ENCODE measurements at regions not wholly inside any gene's neighbourhood (a gene's known extent, or its start where the extent isn't known, plus 50 kb on each side); places are given as distances from the start of the nearest gene placed in this dataset.

GRCh38 chrX:7582191-7582590 is 260.8 kb upstream of the VCX start:
- 100% methylated on average over 2 of the region's 4 CpGs for WGBS

DNA sequence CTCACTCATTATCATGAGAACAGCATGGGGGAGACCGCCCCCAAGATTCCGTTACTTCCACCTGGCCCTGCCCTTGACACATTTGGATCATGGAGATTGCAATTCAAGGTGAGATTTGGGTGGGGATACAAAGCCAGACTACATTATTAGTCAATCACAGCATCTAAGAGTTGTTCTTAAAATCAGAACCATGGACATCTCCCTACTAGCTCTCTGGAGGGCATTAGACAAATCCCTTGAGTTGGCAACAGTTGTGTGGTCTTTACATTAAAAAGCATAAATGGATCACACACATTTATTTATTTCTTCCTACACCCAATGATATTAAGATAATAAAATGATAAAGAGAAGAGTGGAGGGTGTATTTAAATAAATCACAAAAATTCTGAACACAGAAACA is 262.8 kb upstream of the VCX start:
- Histone ChIP-seq H3K9me3 (ENCODE audit: insufficient read depth, low read depth, low read length) (no peaks in the 10 kb centered on the region), H3K27me3 (ENCODE audit: insufficient read depth, low read length) (no peaks in the 10 kb centered on the region), H3K36me3 (ENCODE audit: insufficient read depth, low read length) (no peaks in the 10 kb centered on the region), H3K4me1 (ENCODE audit: insufficient read depth, low read length) (no peaks in the 10 kb centered on the region), H3K9ac (ENCODE audit: low read depth, low read length) (no peak overlapping the region), H3K4me3 (ENCODE audit: low read length) (no peak overlapping the region), H3K27ac (ENCODE audit: low read depth, low read length) (no peak overlapping the region)
- no CpG with 5 or more reads among the region's 2 CpGs for WGBS

More at GRCh38 chrX:7582191-7582590, 260.8 kb upstream of the VCX start:
- Histone ChIP-seq H3K9ac (ENCODE audit: low read depth, low read length) (no peak overlapping the region), H3K4me3 (ENCODE audit: low read length) (no peak overlapping the region), H3K27me3 (ENCODE audit: insufficient read depth, low read length) (no peaks in the 10 kb centered on the region), H3K36me3 (ENCODE audit: insufficient read depth, low read length) (no peaks in the 10 kb centered on the region), H3K9me3 (ENCODE audit: insufficient read depth, low read depth, low read length) (no peaks in the 10 kb centered on the region), H3K27ac (ENCODE audit: low read depth, low read length) (no peak overlapping the region), H3K4me1 (ENCODE audit: insufficient read depth, low read length) (no peaks in the 10 kb centered on the region)

- H3K36me3 ChIP-seq (ENCODE audit: insufficient read depth, low read length): no peaks in the 10 kb centered on the region
- H3K27ac ChIP-seq (ENCODE audit: low read depth, low read length): no peak overlapping the region
- H3K9me3 ChIP-seq (ENCODE audit: insufficient read depth, low read depth, low read length): no peaks in the 10 kb centered on the region
- H3K27me3 ChIP-seq (ENCODE audit: insufficient read depth, low read length): no peaks in the 10 kb centered on the region
- H3K9ac ChIP-seq (ENCODE audit: low read depth, low read length): no peak overlapping the region
- no peak overlapping the region for H3K4me3 ChIP-seq (ENCODE audit: low read length)
- WGBS: 10% methylated on average over 2 of the region's 3 CpGs
- no peaks in the 10 kb centered on the region for H3K4me1 ChIP-seq (ENCODE audit: insufficient read depth, low read length)
These were observed 268.6 kb upstream of the VCX start for GRCh38 chrX:7574325-7574724.

DNA sequence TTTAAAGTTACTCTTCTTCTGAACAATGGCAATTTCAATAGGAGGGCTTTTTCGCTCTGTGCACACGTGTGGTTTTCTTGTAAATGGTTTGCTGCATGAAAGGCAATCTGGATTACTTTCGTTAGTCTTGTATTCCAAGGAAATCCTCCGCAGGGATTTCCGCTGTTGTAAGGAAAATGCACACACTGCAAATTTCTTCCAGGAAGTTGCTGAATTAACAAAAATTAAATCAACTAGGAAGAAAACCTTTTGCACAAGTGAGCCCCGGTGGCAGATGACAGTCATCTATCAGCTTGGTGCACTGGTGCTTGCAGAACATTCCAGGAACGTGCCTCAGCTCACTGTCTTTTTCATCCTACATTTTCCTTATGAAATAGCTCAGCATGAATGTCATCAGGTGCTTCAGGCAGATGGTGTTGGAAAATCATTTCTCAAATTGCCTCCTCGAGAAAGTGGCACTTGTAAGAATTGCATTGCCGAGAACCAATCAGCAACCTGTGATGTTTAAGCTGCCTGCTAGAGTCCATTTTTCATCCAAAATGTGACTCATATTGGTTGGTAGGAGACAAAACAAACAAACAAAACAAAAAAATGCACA is 272.4 kb upstream of the VCX start:
- no peak overlapping the region for H3K9ac ChIP-seq (ENCODE audit: low read depth, low read length)
- no peaks in the 10 kb centered on the region for H3K4me1 ChIP-seq (ENCODE audit: insufficient read depth, low read length)
- no peaks in the 10 kb centered on the region for H3K36me3 ChIP-seq (ENCODE audit: insufficient read depth, low read length)
- no peak overlapping the region for H3K27ac ChIP-seq (ENCODE audit: low read depth, low read length)
- no peaks in the 10 kb centered on the region for H3K9me3 ChIP-seq (ENCODE audit: insufficient read depth, low read depth, low read length)
- 93% methylated on average over 9 of the region's 9 CpGs for WGBS
- no peak overlapping the region for H3K4me3 ChIP-seq (ENCODE audit: low read length)
- no peaks in the 10 kb centered on the region for H3K27me3 ChIP-seq (ENCODE audit: insufficient read depth, low read length)

DNA sequence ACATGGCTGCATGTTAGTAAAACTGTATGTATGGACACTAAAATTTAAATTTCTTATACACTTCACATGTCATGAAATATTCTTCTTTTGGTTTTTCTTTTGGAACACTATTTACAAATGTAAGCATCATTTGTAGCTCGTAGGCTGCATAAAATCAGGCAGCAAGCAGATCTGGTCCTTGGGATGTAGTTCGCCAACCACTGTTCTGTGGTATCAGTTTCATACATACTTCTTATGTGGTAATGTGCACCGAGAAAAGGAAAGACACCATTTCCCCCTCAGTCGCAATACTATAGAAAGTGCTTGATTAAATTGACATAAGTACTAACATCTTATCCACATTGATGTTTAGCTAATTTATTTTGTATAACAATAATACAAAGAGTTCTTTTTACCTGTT is 274.4 kb upstream of the VCX start:
- H3K27ac ChIP-seq (ENCODE audit: low read depth, low read length): no peak overlapping the region
- H3K9ac ChIP-seq (ENCODE audit: low read depth, low read length): no peak overlapping the region
- H3K4me3 ChIP-seq (ENCODE audit: low read length): no peak overlapping the region
- 67% methylated on average over 1 of the region's 4 CpGs for WGBS
- no peaks in the 10 kb centered on the region for H3K27me3 ChIP-seq (ENCODE audit: insufficient read depth, low read length)
- H3K9me3 ChIP-seq (ENCODE audit: insufficient read depth, low read depth, low read length): no peaks in the 10 kb centered on the region
- no peaks in the 10 kb centered on the region for H3K4me1 ChIP-seq (ENCODE audit: insufficient read depth, low read length)
- no peaks in the 10 kb centered on the region for H3K36me3 ChIP-seq (ENCODE audit: insufficient read depth, low read length)

GRCh38 chrX:7568130-7568529 is 274.8 kb upstream of the VCX start:
- WGBS: 89% methylated on average over 2 of the region's 3 CpGs
- H3K36me3 ChIP-seq (ENCODE audit: insufficient read depth, low read length): no peaks in the 10 kb centered on the region
- no peak overlapping the region for H3K9ac ChIP-seq (ENCODE audit: low read depth, low read length)
- no peak overlapping the region for H3K4me3 ChIP-seq (ENCODE audit: low read length)
- no peaks in the 10 kb centered on the region for H3K9me3 ChIP-seq (ENCODE audit: insufficient read depth, low read depth, low read length)
- no peaks in the 10 kb centered on the region for H3K27me3 ChIP-seq (ENCODE audit: insufficient read depth, low read length)
- H3K4me1 ChIP-seq (ENCODE audit: insufficient read depth, low read length): no peaks in the 10 kb centered on the region
- H3K27ac ChIP-seq (ENCODE audit: low read depth, low read length): no peak overlapping the region

DNA sequence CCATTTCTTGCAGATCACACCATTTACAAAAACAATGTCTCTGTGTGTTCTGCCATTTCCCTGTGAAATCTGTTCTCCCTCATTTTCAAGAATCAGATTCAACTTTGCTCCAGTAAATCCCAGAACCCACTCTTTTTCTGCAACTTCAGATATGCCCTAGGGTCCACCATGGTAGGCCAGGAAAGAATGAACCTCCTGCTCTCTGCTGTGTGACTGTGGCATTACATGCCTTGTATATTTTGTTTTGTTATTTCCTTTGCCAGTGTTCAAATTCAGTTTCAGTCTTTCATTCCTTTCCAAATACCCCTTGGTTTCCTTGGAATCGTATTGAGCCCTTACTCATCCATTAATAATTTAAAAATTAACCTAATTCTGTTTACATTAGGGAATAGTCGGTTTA is 290.2 kb upstream of the VCX start:
- Histone ChIP-seq H3K27me3 (ENCODE audit: insufficient read depth, low read length) (no peaks in the 10 kb centered on the region), H3K4me3 (ENCODE audit: low read length) (no peak overlapping the region), H3K36me3 (ENCODE audit: insufficient read depth, low read length) (no peaks in the 10 kb centered on the region), H3K9ac (ENCODE audit: low read depth, low read length) (no peak overlapping the region), H3K27ac (ENCODE audit: low read depth, low read length) (no peak overlapping the region), H3K9me3 (ENCODE audit: insufficient read depth, low read depth, low read length) (no peaks in the 10 kb centered on the region), H3K4me1 (ENCODE audit: insufficient read depth, low read length) (no peaks in the 10 kb centered on the region)
- no CpG with 5 or more reads among the region's 2 CpGs for WGBS

GRCh38 chrX:7546551-7547080 is 296.4 kb upstream of the VCX start:
- H3K4me3 ChIP-seq (ENCODE audit: low read length): no peak overlapping the region
- H3K27me3 ChIP-seq (ENCODE audit: insufficient read depth, low read length): no peaks in the 10 kb centered on the region
- no peaks in the 10 kb centered on the region for H3K9me3 ChIP-seq (ENCODE audit: insufficient read depth, low read depth, low read length)
- H3K27ac ChIP-seq (ENCODE audit: low read depth, low read length): no peak overlapping the region
- no peaks in the 10 kb centered on the region; the same call in 1 of the 2 replicates for H3K4me1 ChIP-seq (ENCODE audit: insufficient read depth, low read length)
- no peaks in the 10 kb centered on the region for H3K36me3 ChIP-seq (ENCODE audit: insufficient read depth, low read length)
- WGBS: 96% methylated on average over 17 of the region's 17 CpGs
- no peak overlapping the region for H3K9ac ChIP-seq (ENCODE audit: low read depth, low read length)

GRCh38 chrX:7545564-7545963 is 297.4 kb upstream of the VCX start:
- Histone ChIP-seq H3K9me3 (ENCODE audit: insufficient read depth, low read depth, low read length) (no peaks in the 10 kb centered on the region), H3K4me3 (ENCODE audit: low read length) (no peak overlapping the region), H3K27me3 (ENCODE audit: insufficient read depth, low read length) (no peaks in the 10 kb centered on the region), H3K27ac (ENCODE audit: low read depth, low read length) (no peak overlapping the region), H3K4me1 (ENCODE audit: insufficient read depth, low read length) (no peaks in the 10 kb centered on the region; the same call in 1 of the 2 replicates), H3K9ac (ENCODE audit: low read depth, low read length) (no peak overlapping the region), H3K36me3 (ENCODE audit: insufficient read depth, low read length) (no peaks in the 10 kb centered on the region)
- WGBS: 76% methylated on average over 1 of the region's 1 CpG

GRCh38 chrX:7542587-7543380 is 300.2 kb upstream of the VCX start:
- no peaks in the 10 kb centered on the region for H3K9me3 ChIP-seq (ENCODE audit: insufficient read depth, low read depth, low read length)
- no peak overlapping the region for H3K27ac ChIP-seq (ENCODE audit: low read depth, low read length)
- H3K9ac ChIP-seq (ENCODE audit: low read depth, low read length): no peak overlapping the region
- no peaks in the 10 kb centered on the region; the same call in 1 of the 2 replicates for H3K4me1 ChIP-seq (ENCODE audit: insufficient read depth, low read length)
- H3K4me3 ChIP-seq (ENCODE audit: low read length): no peak overlapping the region
- no peaks in the 10 kb centered on the region for H3K27me3 ChIP-seq (ENCODE audit: insufficient read depth, low read length)
- H3K36me3 ChIP-seq (ENCODE audit: insufficient read depth, low read length): no peaks in the 10 kb centered on the region
- 94% methylated on average over 6 of the region's 6 CpGs for WGBS

DNA sequence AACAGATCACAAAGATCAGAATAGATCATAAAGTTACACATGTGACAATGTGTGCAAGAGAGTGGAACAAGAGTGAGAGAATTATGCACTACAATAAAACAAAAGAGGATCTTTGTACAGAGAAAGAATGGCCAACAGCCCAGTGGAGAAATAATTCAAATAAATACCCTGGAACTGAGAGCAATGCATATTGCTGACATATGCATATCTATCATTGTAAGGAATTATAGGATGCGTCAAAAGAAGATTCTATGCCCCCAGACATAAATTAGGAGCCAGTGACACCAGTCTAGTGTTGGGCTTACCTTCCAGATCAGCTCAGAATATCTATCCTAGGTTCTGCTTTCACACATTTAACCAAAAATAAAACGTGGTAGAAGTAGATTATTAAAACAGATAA is 320.1 kb upstream of the VCX start:
- Histone ChIP-seq H3K4me1 (ENCODE audit: insufficient read depth, low read length) (no peaks in the 10 kb centered on the region), H3K27ac (ENCODE audit: low read depth, low read length) (no peak overlapping the region), H3K27me3 (ENCODE audit: insufficient read depth, low read length) (no peaks in the 10 kb centered on the region), H3K9ac (ENCODE audit: low read depth, low read length) (no peak overlapping the region), H3K4me3 (ENCODE audit: low read length) (no peak overlapping the region), H3K36me3 (ENCODE audit: insufficient read depth, low read length) (no peaks in the 10 kb centered on the region), H3K9me3 (ENCODE audit: insufficient read depth, low read depth, low read length) (no peaks in the 10 kb centered on the region)
- WGBS: no CpG with 5 or more reads among the region's 2 CpGs

All from HUES64 (cell line).